GM23338 (cell line): ENCODE measurements at regions not wholly inside any gene's neighbourhood (a gene's known extent, or its start where the extent isn't known, plus 50 kb on each side); places are given as distances from the start of the nearest gene placed in this dataset.
"Not testable (repeated sequence)": the region's sequence is repeated elsewhere in the genome, so short reads cannot be mapped to it uniquely, and the experiment has no call there.

Experiments used
- ATAC-seq: fragments of 200-7000 bp; cut with Tn5 transposase; 3 replicates; pipeline ENCODE4 v1.9.1; 2020
- DNase-seq: peaks from one replicate; pipeline ENCODE4 v3.0.0-alpha.2; 2015; ENCODE audit warnings: low spot score
- H2AFZ ChIP-seq: fragments of 200-600 bp; sonication (generic); 2 replicates; pipeline ENCODE4 v1.8.0; 2016; ENCODE audit warnings: antibody characterized with exemption, mild to moderate bottlenecking, moderate library complexity
- H3F3A ChIP-seq: fragments of 200-600 bp; sonication (generic); replicated peaks from 2 replicates; pipeline ENCODE4 v1.8.0; 2017; ENCODE audit warnings: antibody characterized with exemption, mixed run types, low read depth
- H3K27ac ChIP-seq: fragments of 200-600 bp; sonication (generic); 2 replicates; pipeline ENCODE4 v1.6.1; 2016; ENCODE audit warnings: low read depth
- H3K27me3 ChIP-seq: fragments of 200-600 bp; sonication (generic); 2 replicates; pipeline ENCODE4 v1.8.0; 2016; ENCODE audit warnings: mild to moderate bottlenecking, mixed run types, moderate library complexity; ENCODE audit not compliant: insufficient read depth
- H3K36me3 ChIP-seq: fragments of 200-600 bp; sonication (generic); 2 replicates; pipeline ENCODE4 v1.8.0; 2016; ENCODE audit warnings: mild to moderate bottlenecking; ENCODE audit not compliant: insufficient read depth
- H3K4me1 ChIP-seq: fragments of 200-600 bp; sonication (generic); 2 replicates; pipeline ENCODE4 v1.8.0; 2016; ENCODE audit warnings: mild to moderate bottlenecking, moderate library complexity; ENCODE audit not compliant: insufficient read depth
- H3K4me2 ChIP-seq: fragments of 200-600 bp; sonication (generic); 2 replicates; pipeline ENCODE4 v1.7.1; 2017; ENCODE audit warnings: mixed run types
- H3K4me3 ChIP-seq: fragments of 200-600 bp; sonication (generic); 2 replicates; pipeline ENCODE4 v1.6.1; 2016; ENCODE audit warnings: mixed run types
- H3K79me2 ChIP-seq: fragments of 200-600 bp; sonication (generic); replicated peaks from 2 replicates; pipeline ENCODE4 v1.8.0; 2017; ENCODE audit warnings: mild to moderate bottlenecking; ENCODE audit not compliant: insufficient read depth
- H3K9me2 ChIP-seq: fragments of 200-600 bp; sonication (generic); 2 replicates; pipeline ENCODE4 v1.8.0; 2017; ENCODE audit not compliant: insufficient read depth
- H4K20me1 ChIP-seq: fragments of 200-600 bp; sonication (generic); replicated peaks from 2 replicates; pipeline ENCODE4 v1.8.0; 2017; ENCODE audit warnings: mild to moderate bottlenecking; ENCODE audit not compliant: insufficient read depth
- H3K27ac Mint-ChIP-seq: 2 replicates; pipeline ENCODE4 v1.8.0; 2020; ENCODE audit warnings: inconsistent platforms, mild to moderate bottlenecking, moderate library complexity, mixed read lengths
- H3K27me3 Mint-ChIP-seq: 3 replicates; pipeline ENCODE4 v1.8.0; 2022; ENCODE audit warnings: low read depth, mild to moderate bottlenecking, moderate library complexity, mixed read lengths, inconsistent platforms; ENCODE audit not compliant: insufficient read depth, poor library complexity
- H3K36me3 Mint-ChIP-seq: 3 replicates; pipeline ENCODE4 v1.8.0; 2021; ENCODE audit warnings: low read depth, mild to moderate bottlenecking, inconsistent platforms, moderate library complexity, mixed read lengths
- H3K4me1 Mint-ChIP-seq: 3 replicates; pipeline ENCODE4 v1.8.0; 2020; ENCODE audit warnings: mild to moderate bottlenecking, inconsistent platforms, mixed read lengths
- H3K4me3 Mint-ChIP-seq: 3 replicates; pipeline ENCODE4 v1.8.0; 2021; ENCODE audit warnings: moderate library complexity, mild to moderate bottlenecking, inconsistent platforms, mixed read lengths
- H3K9me3 Mint-ChIP-seq: 3 replicates; pipeline ENCODE4 v1.8.0; 2020; ENCODE audit warnings: moderate library complexity, mild to moderate bottlenecking, inconsistent platforms, mixed read lengths
- CTCF ChIP-seq, 2 experiments: fragments of 200-600 bp in 1 of 2; sonication (generic) in 1 of 2; conservative IDR thresholded peaks; 2 replicates each; pipeline versions ENCODE4 v1.5.1 to v1.6.1; 2016 to 2017; ENCODE audit warnings: antibody characterized with exemption in 2 of 2, low read depth in 2 of 2, mild to moderate bottlenecking in 2 of 2, moderate library complexity in 1 of 2
- ETS1 ChIP-seq: IDR thresholded peaks from 2 replicates; pipeline ENCODE4 v1.6.1; 2016; ENCODE audit warnings: antibody characterized with exemption
- EZH2 ChIP-seq: fragments of 200-600 bp; sonication (generic); IDR thresholded peaks from one replicate; pipeline ENCODE4 v1.8.0; 2017; ENCODE audit warnings: antibody characterized with exemption, mild to moderate bottlenecking, low read depth; ENCODE audit not compliant: unreplicated experiment
- EZH2phosphoT487 ChIP-seq: fragments of 200-600 bp; sonication (generic); IDR thresholded peaks from one replicate; pipeline ENCODE4 v1.8.1; 2018; ENCODE audit warnings: antibody characterized with exemption; ENCODE audit not compliant: unreplicated experiment
- JUNB ChIP-seq: IDR thresholded peaks from one replicate; pipeline ENCODE4 v1.6.1; 2016; ENCODE audit warnings: antibody characterized with exemption; ENCODE audit not compliant: unreplicated experiment
- NANOG ChIP-seq: IDR thresholded peaks from 2 replicates; pipeline ENCODE4 v1.6.1; 2016; ENCODE audit warnings: antibody characterized with exemption, borderline replicate concordance
- POLR2AphosphoS5 ChIP-seq: IDR thresholded peaks from 2 replicates; pipeline ENCODE4 v1.6.1; 2016; ENCODE audit warnings: antibody characterized with exemption, low read depth
- STAT1 ChIP-seq: IDR thresholded peaks from one replicate; pipeline ENCODE4 v1.6.1; 2016; ENCODE audit warnings: antibody characterized with exemption; ENCODE audit not compliant: unreplicated experiment
- ZNF114 ChIP-seq: fragments of 250-450 bp; sonication (Bioruptor Pico); IDR thresholded peaks from 2 replicates; pipeline ENCODE4 v1.5.0; 2020; ENCODE audit warnings: mild to moderate bottlenecking, moderate library complexity

- not testable (repeated sequence) for DNase-seq, ATAC-seq, H3K36me3 ChIP-seq, H3F3A ChIP-seq, H3K27ac ChIP-seq, H2AFZ ChIP-seq, H3K4me2 ChIP-seq, H3K27me3 Mint-ChIP-seq, H3K9me3 Mint-ChIP-seq, H3K4me3 Mint-ChIP-seq, H3K36me3 Mint-ChIP-seq, H3K4me3 ChIP-seq, H3K4me1 ChIP-seq, H4K20me1 ChIP-seq, H3K79me2 ChIP-seq, H3K9me2 ChIP-seq, H3K27me3 ChIP-seq, H3K27ac Mint-ChIP-seq
- H3K4me1 Mint-ChIP-seq: peaks cover 29% of the 10 kb centered on the region
These were observed 461.7 kb upstream of the CDH4 start for GRCh38 chr20:60790339-60790738.

GRCh38 chr20:60791823-60792222, 460.2 kb upstream of the CDH4 start:
- TF ChIP-seq ETS1 (no peak), ZNF114 (CRISPR knock-in tag) (no peak), POLR2AphosphoS5 (no peak), JUNB (no peak), EZH2phosphoT487 (no peak)
- ATAC-seq (no peak), DNase-seq (no peak)
- peaks cover 5% of the 10 kb centered on the region; the same call in 1 of the 2 replicates for H3K36me3 ChIP-seq
- no peak overlapping the region for H3K4me2 ChIP-seq
- no peaks in the 10 kb centered on the region; the same call in 2 of the 3 replicates for H3K36me3 Mint-ChIP-seq
- no peaks in the 10 kb centered on the region for H3F3A ChIP-seq
- H3K27me3 Mint-ChIP-seq: peaks cover 6% of the 10 kb centered on the region
- no peak overlapping the region for H3K27ac Mint-ChIP-seq
- no peaks in the 10 kb centered on the region for H3K27me3 ChIP-seq
- peaks cover 27% of the 10 kb centered on the region for H3K4me1 Mint-ChIP-seq
- H3K9me2 ChIP-seq: no peaks in the 10 kb centered on the region
- peaks cover 3% of the 10 kb centered on the region; the same call in 1 of the 3 replicates for H3K9me3 Mint-ChIP-seq
- H3K79me2 ChIP-seq: no peaks in the 10 kb centered on the region
- H3K27ac ChIP-seq: no peak overlapping the region
- no peaks in the 10 kb centered on the region for H4K20me1 ChIP-seq
- no peaks in the 10 kb centered on the region for H3K4me1 ChIP-seq
- H2AFZ ChIP-seq: no peak overlapping the region
- H3K4me3 ChIP-seq: no peak overlapping the region
- H3K4me3 Mint-ChIP-seq: no peak overlapping the region

GRCh38 chr20:60792941-60793340, 459.1 kb upstream of the CDH4 start:
- no peak overlapping the region for H3K4me3 ChIP-seq
- Mint-ChIP-seq H3K27me3 (peaks cover 8% of the 10 kb centered on the region), H3K27ac (no peak overlapping the region), H3K9me3 (peaks cover 6% of the 10 kb centered on the region; the same call in 2 of the 3 replicates), H3K4me3 (no peak overlapping the region), H3K36me3 (no peaks in the 10 kb centered on the region; the same call in 2 of the 3 replicates), H3K4me1 (peaks cover 20% of the 10 kb centered on the region)
- peaks cover 3% of the 10 kb centered on the region; the same call in 1 of the 2 replicates for H3K36me3 ChIP-seq
- H3K4me1 ChIP-seq: no peaks in the 10 kb centered on the region
- H3K79me2 ChIP-seq: no peaks in the 10 kb centered on the region
- H3K27me3 ChIP-seq: no peaks in the 10 kb centered on the region
- no peaks in the 10 kb centered on the region for H3F3A ChIP-seq
- H3K27ac ChIP-seq: no peak overlapping the region
- no peaks in the 10 kb centered on the region for H4K20me1 ChIP-seq
- no peaks in the 10 kb centered on the region for H3K9me2 ChIP-seq
- DNase-seq (no peak), ATAC-seq (no peak)
- H2AFZ ChIP-seq: no peak overlapping the region
- H3K4me2 ChIP-seq: no peak overlapping the region
- no peak for TF ChIP-seq NANOG
- no peak for TF ChIP-seq ETS1
- TF ChIP-seq EZH2: no peak
- TF ChIP-seq EZH2phosphoT487: no peak
- no peak for TF ChIP-seq CTCF (conservative IDR thresholded peaks at IDR 0.05; ENCODE audit: low read depth in 2 of 2)
- no peak for TF ChIP-seq STAT1
